ENCODE measurements at regions not wholly inside any gene's neighbourhood (a gene's known extent, or its start where the extent isn't known, plus 50 kb on each side); places are given as distances from the start of the nearest gene placed in this dataset.

- no peaks in the 10 kb centered on the region for H3K79me1 ChIP-seq (ENCODE audit: low read depth, low read length)
- no peak overlapping the region for H2AFZ ChIP-seq (ENCODE audit: low read length)
Measured at GRCh38 chr20:39850821-39851330, 838.2 kb downstream of the MAFB start.

DNA sequence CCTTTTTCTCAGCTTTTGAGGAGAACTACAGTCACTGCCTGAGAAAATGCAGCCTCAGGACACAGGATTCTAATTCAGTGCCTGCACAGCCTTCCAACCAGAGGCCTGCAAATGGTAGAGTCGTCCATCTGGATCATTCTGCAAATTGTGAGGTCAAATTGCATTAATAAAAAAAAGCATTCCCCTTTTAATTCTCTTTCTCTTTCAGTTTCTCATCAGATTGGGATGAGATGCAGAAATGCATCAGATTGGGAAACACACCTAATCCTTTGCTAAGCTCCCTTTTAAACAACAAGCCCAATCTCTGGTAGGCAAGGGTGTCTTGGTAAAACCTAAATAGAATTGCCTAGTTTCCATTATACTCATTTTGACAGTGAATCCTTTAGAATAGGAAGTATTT is 838.8 kb downstream of the MAFB start:
- peaks cover 11 to 35% of the 10 kb centered on the region in 2 donors for H3K4me1 ChIP-seq (ENCODE audit: control insufficient read depth in 2 of 2, insufficient read depth in 1 of 2, low read depth in 1 of 2, low read length in 2 of 2)
- no peak overlapping the region for H3K4me3 ChIP-seq (ENCODE audit: low read length in 2 of 2)
- no peak overlapping the region for H2BK12ac ChIP-seq (ENCODE audit: low read length)
- H3K9ac ChIP-seq (ENCODE audit: low read depth, low read length, poor library complexity) = no peak overlapping the region
- H3K18ac ChIP-seq (ENCODE audit: low read length) = no peak overlapping the region
- no peak overlapping the region for H3K27ac ChIP-seq (replicated peaks; ENCODE audit: low read length)
- H2AK5ac ChIP-seq (ENCODE audit: low read depth, low read length) = no peak overlapping the region
- no peaks in the 10 kb centered on the region for H3K36me3 ChIP-seq (replicated peaks in 1 of 2; ENCODE audit: control insufficient read depth in 2 of 2, insufficient read depth in 2 of 2, low read length in 2 of 2)
- H3K14ac ChIP-seq (ENCODE audit: low read length) = no peak overlapping the region
- no peak overlapping the region for H2BK5ac ChIP-seq (ENCODE audit: low read length)
- H2BK120ac ChIP-seq (ENCODE audit: low read depth, low read length) = no peak overlapping the region
- no peak overlapping the region for H3K23ac ChIP-seq (ENCODE audit: low read depth, low read length, poor library complexity)
- H3K9me3 ChIP-seq (replicated peaks in 1 of 2; ENCODE audit: control insufficient read depth in 2 of 2, insufficient read depth in 1 of 2, low read depth in 1 of 2, low read length in 2 of 2) = peaks cover 0 to 5% of the 10 kb centered on the region in 2 donors
- H3K27me3 ChIP-seq (ENCODE audit: control insufficient read depth in 3 of 3, insufficient read depth in 3 of 3, low read depth in 1 of 3, low read length in 3 of 3) = peaks cover 0 to 91% (median 0%) of the 10 kb centered on the region in 3 experiments
- no peak overlapping the region for H2AFZ ChIP-seq (ENCODE audit: low read length)
- no peak for DNase-seq (ENCODE audit: low spot score)
- no peaks in the 10 kb centered on the region for H3K79me1 ChIP-seq (ENCODE audit: low read depth, low read length)
- no peak overlapping the region for H2BK15ac ChIP-seq (ENCODE audit: low read length)
- no peak overlapping the region for H4K91ac ChIP-seq (ENCODE audit: low read depth, low read length, poor library complexity)
- no CpG with 5 or more reads among the region's 1 CpG for WGBS, 2 donors (ENCODE audit: extremely low coverage in 2 of 2, insufficient read length in 2 of 2, insufficient replicate concordance in 1 of 2)
- no peak overlapping the region for H3K4ac ChIP-seq (ENCODE audit: low read length)
- H3K4me2 ChIP-seq (ENCODE audit: insufficient read depth, low read length, poor library complexity, severe bottlenecking) = no peak overlapping the region
- no peak overlapping the region for H4K8ac ChIP-seq (ENCODE audit: low read depth, low read length)

More at GRCh38 chr20:39850821-39851330, 838.2 kb downstream of the MAFB start:
- Histone ChIP-seq H3K14ac (ENCODE audit: low read length) (no peak overlapping the region), H4K8ac (ENCODE audit: low read depth, low read length) (no peak overlapping the region), H2BK120ac (ENCODE audit: low read depth, low read length) (no peak overlapping the region), H3K4me2 (ENCODE audit: insufficient read depth, low read length, poor library complexity, severe bottlenecking) (peak overlapping the region; percentile 21), H3K18ac (ENCODE audit: low read length) (peak overlapping the region; percentile 66), H3K9me3 (replicated peaks in 1 of 2; ENCODE audit: control insufficient read depth in 2 of 2, insufficient read depth in 1 of 2, low read depth in 1 of 2, low read length in 2 of 2) (peaks cover 0 to 7% of the 10 kb centered on the region in 2 donors), H2AK5ac (ENCODE audit: low read depth, low read length) (peak overlapping the region; percentile 36), H3K27ac (replicated peaks; ENCODE audit: low read length) (peak overlapping the region; percentile 58), H2BK15ac (ENCODE audit: low read length) (no peak overlapping the region), H3K23ac (ENCODE audit: low read depth, low read length, poor library complexity) (no peak overlapping the region), H3K4me1 (ENCODE audit: control insufficient read depth in 2 of 2, insufficient read depth in 1 of 2, low read depth in 1 of 2, low read length in 2 of 2) (peaks cover 11 to 35% of the 10 kb centered on the region in 2 donors), H3K4me3 (ENCODE audit: low read length in 2 of 2) (no peak overlapping the region), H3K4ac (ENCODE audit: low read length) (no peak overlapping the region), H3K9ac (ENCODE audit: low read depth, low read length, poor library complexity) (no peak overlapping the region), H2BK12ac (ENCODE audit: low read length) (no peak overlapping the region), H3K36me3 (replicated peaks in 1 of 2; ENCODE audit: control insufficient read depth in 2 of 2, insufficient read depth in 2 of 2, low read length in 2 of 2) (no peaks in the 10 kb centered on the region), H2BK5ac (ENCODE audit: low read length) (no peak overlapping the region), H3K27me3 (ENCODE audit: control insufficient read depth in 3 of 3, insufficient read depth in 3 of 3, low read depth in 1 of 3, low read length in 3 of 3) (peaks cover 0 to 91% (median 0%) of the 10 kb centered on the region in 3 experiments), H4K91ac (ENCODE audit: low read depth, low read length, poor library complexity) (no peak overlapping the region)
- no peak for DNase-seq (ENCODE audit: low spot score)
- no CpG with 5 or more reads among the region's 5 CpGs for WGBS, 2 donors (ENCODE audit: extremely low coverage in 2 of 2, insufficient read length in 2 of 2, insufficient replicate concordance in 1 of 2)

DNA sequence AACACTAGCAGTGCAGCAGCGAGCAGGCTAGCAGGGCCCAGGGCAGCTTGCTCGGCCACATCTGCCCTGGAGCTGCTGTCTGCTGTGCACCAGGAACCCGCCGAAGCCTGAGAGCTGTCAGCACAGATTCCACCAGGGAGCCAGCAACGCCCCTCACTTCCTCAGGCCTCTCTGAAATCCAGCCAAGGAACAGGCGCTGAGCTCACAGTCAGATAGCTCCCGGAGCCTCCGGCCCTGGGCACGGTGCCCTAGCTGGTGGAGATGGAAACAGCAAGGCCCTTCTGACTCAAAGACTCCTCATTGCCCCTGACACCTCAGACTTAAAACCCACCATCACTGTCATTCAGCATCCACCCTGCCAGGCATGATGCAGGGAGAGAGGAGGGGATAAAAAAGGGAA is 839.4 kb downstream of the MAFB start:
- no peak overlapping the region for H3K4me2 ChIP-seq (ENCODE audit: insufficient read depth, low read length, poor library complexity, severe bottlenecking)
- H3K23ac ChIP-seq (ENCODE audit: low read depth, low read length, poor library complexity) = no peak overlapping the region
- peak overlapping the region; percentile 7 for H4K91ac ChIP-seq (ENCODE audit: low read depth, low read length, poor library complexity)
- WGBS, 2 donors (ENCODE audit: extremely low coverage in 2 of 2, insufficient read length in 2 of 2, insufficient replicate concordance in 1 of 2) = no CpG with 5 or more reads among the region's 9 CpGs
- peaks cover 0 to 91% (median 0%) of the 10 kb centered on the region in 3 experiments for H3K27me3 ChIP-seq (ENCODE audit: control insufficient read depth in 3 of 3, insufficient read depth in 3 of 3, low read depth in 1 of 3, low read length in 3 of 3)
- H3K4ac ChIP-seq (ENCODE audit: low read length) = no peak overlapping the region
- no peaks in the 10 kb centered on the region for H3K79me1 ChIP-seq (ENCODE audit: low read depth, low read length)
- H2AK5ac ChIP-seq (ENCODE audit: low read depth, low read length) = no peak overlapping the region
- H3K36me3 ChIP-seq (replicated peaks in 1 of 2; ENCODE audit: control insufficient read depth in 2 of 2, insufficient read depth in 2 of 2, low read length in 2 of 2) = no peaks in the 10 kb centered on the region
- H2BK15ac ChIP-seq (ENCODE audit: low read length) = no peak overlapping the region
- peaks cover 0 to 2% of the 10 kb centered on the region in 2 donors for H3K9me3 ChIP-seq (replicated peaks in 1 of 2; ENCODE audit: control insufficient read depth in 2 of 2, insufficient read depth in 1 of 2, low read depth in 1 of 2, low read length in 2 of 2)
- no peak overlapping the region for H3K4me3 ChIP-seq (ENCODE audit: low read length in 2 of 2)
- H3K18ac ChIP-seq (ENCODE audit: low read length) = peak overlapping the region; percentile 86
- no peak overlapping the region for H2AFZ ChIP-seq (ENCODE audit: low read length)
- no peak overlapping the region for H3K9ac ChIP-seq (ENCODE audit: low read depth, low read length, poor library complexity)
- H2BK12ac ChIP-seq (ENCODE audit: low read length) = no peak overlapping the region
- H2BK5ac ChIP-seq (ENCODE audit: low read length) = no peak overlapping the region
- no peak overlapping the region for H3K27ac ChIP-seq (replicated peaks; ENCODE audit: low read length)
- H3K4me1 ChIP-seq (ENCODE audit: control insufficient read depth in 2 of 2, insufficient read depth in 1 of 2, low read depth in 1 of 2, low read length in 2 of 2) = peaks cover 11 to 35% of the 10 kb centered on the region in 2 donors
- no peak overlapping the region for H4K8ac ChIP-seq (ENCODE audit: low read depth, low read length)
- no peak for DNase-seq (ENCODE audit: low spot score)
- H3K14ac ChIP-seq (ENCODE audit: low read length) = peak overlapping the region; percentile 39
- peak overlapping the region; percentile 41 for H2BK120ac ChIP-seq (ENCODE audit: low read depth, low read length)

DNA sequence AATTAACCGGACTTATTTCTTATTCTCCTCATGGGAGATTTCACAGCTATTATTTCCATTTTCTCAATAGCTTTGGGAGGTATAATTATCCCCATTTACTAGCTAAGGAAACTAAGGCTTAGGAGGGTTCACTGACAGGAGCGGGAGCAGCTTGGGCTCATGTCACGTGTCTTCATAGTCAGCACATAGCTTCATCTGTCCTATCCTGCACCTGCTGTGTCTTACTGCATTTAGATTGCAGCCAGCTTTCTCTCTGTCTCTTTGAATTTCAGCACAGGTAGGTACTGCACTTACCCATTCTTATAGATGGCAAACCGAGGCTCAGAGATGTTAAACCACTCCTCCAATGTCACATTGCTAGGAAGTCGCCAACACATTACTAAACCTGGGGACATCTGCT is 839.9 kb downstream of the MAFB start:
- H3K4me3 ChIP-seq (ENCODE audit: low read length in 2 of 2) = no peak overlapping the region
- H2BK12ac ChIP-seq (ENCODE audit: low read length) = no peak overlapping the region
- H3K14ac ChIP-seq (ENCODE audit: low read length) = no peak overlapping the region
- H2AFZ ChIP-seq (ENCODE audit: low read length) = no peak overlapping the region
- H3K79me1 ChIP-seq (ENCODE audit: low read depth, low read length) = no peaks in the 10 kb centered on the region
- no peak overlapping the region for H2BK5ac ChIP-seq (ENCODE audit: low read length)
- no peak overlapping the region for H3K18ac ChIP-seq (ENCODE audit: low read length)
- no peak overlapping the region for H3K9ac ChIP-seq (ENCODE audit: low read depth, low read length, poor library complexity)
- H4K8ac ChIP-seq (ENCODE audit: low read depth, low read length) = no peak overlapping the region
- no peak overlapping the region for H3K27ac ChIP-seq (replicated peaks; ENCODE audit: low read length)
- peak overlapping the region; percentile 7 for H4K91ac ChIP-seq (ENCODE audit: low read depth, low read length, poor library complexity)
- no peak overlapping the region for H3K4ac ChIP-seq (ENCODE audit: low read length)
- H2AK5ac ChIP-seq (ENCODE audit: low read depth, low read length) = no peak overlapping the region
- H2BK120ac ChIP-seq (ENCODE audit: low read depth, low read length) = no peak overlapping the region
- no peak overlapping the region for H3K4me2 ChIP-seq (ENCODE audit: insufficient read depth, low read length, poor library complexity, severe bottlenecking)
- H2BK15ac ChIP-seq (ENCODE audit: low read length) = no peak overlapping the region
- no peak overlapping the region for H3K23ac ChIP-seq (ENCODE audit: low read depth, low read length, poor library complexity)
- no peaks in the 10 kb centered on the region for H3K36me3 ChIP-seq (replicated peaks in 1 of 2; ENCODE audit: control insufficient read depth in 2 of 2, insufficient read depth in 2 of 2, low read length in 2 of 2)
- no CpG with 5 or more reads among the region's 5 CpGs for WGBS, 2 donors (ENCODE audit: extremely low coverage in 2 of 2, insufficient read length in 2 of 2, insufficient replicate concordance in 1 of 2)
- peaks cover 0 to 92% (median 0%) of the 10 kb centered on the region in 3 experiments for H3K27me3 ChIP-seq (ENCODE audit: control insufficient read depth in 3 of 3, insufficient read depth in 3 of 3, low read depth in 1 of 3, low read length in 3 of 3)
- H3K9me3 ChIP-seq (replicated peaks in 1 of 2; ENCODE audit: control insufficient read depth in 2 of 2, insufficient read depth in 1 of 2, low read depth in 1 of 2, low read length in 2 of 2) = peaks cover 0 to 2% of the 10 kb centered on the region in 2 donors
- DNase-seq (ENCODE audit: low spot score) = no peak
- peaks cover 11 to 35% of the 10 kb centered on the region in 2 donors for H3K4me1 ChIP-seq (ENCODE audit: control insufficient read depth in 2 of 2, insufficient read depth in 1 of 2, low read depth in 1 of 2, low read length in 2 of 2)

Measured in neuronal stem cell (in vitro differentiated cells).